NCI-H1436 (cell line): ENCODE measurements at regions not wholly inside any gene's neighbourhood (a gene's known extent, or its start where the extent isn't known, plus 50 kb on each side); places are given as distances from the start of the nearest gene placed in this dataset.
A peak's percentile ranks its signal among the peaks of the same experiment; 100 is the strongest.
"Not testable (repeated sequence)": the region's sequence is repeated elsewhere in the genome, so short reads cannot be mapped to it uniquely, and the experiment has no call there.

ENCODE experiments used
- DNase-seq: peaks from one replicate; lab custom pipeline; 2025; lab: John Stamatoyannopoulos, UW

DNA sequence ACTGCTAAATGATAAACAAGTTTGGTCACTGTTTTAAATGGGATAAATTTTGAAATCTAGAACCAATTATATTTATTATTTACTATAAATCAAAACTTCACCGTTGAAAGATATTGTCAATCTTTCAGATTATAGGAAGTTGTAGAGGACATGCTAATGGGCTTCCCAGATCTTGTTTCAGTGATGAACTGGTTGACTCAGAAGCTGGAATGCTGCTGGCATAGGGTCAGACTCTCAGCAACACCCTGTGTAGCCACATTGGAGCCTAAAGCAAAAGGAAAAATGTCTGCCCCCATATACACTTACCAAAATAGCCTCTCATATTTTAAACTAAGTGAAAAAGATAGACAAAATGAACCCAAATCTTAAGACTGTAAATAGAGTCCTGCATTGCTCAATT, 916.9 kb upstream of the SOX9 start:
- no peak for DNase-seq

DNA sequence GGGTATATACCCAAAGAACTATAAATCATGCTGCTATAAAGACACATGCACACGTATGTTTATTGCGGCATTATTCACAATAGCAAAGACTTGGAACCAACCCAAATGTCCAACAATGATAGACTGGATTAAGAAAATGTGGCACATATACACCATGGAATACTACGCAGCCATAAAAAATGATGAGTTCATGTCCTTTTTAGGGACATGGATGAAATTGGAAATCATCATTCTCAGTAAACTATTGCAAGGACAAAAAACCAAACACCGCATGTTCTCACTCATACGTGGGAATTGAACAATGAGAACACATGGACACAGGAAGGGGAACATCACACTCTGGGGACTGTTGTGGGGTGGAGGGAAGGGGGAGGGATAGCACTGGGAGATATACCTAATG, 914.9 kb upstream of the SOX9 start:
- not testable (repeated sequence) for DNase-seq

DNA sequence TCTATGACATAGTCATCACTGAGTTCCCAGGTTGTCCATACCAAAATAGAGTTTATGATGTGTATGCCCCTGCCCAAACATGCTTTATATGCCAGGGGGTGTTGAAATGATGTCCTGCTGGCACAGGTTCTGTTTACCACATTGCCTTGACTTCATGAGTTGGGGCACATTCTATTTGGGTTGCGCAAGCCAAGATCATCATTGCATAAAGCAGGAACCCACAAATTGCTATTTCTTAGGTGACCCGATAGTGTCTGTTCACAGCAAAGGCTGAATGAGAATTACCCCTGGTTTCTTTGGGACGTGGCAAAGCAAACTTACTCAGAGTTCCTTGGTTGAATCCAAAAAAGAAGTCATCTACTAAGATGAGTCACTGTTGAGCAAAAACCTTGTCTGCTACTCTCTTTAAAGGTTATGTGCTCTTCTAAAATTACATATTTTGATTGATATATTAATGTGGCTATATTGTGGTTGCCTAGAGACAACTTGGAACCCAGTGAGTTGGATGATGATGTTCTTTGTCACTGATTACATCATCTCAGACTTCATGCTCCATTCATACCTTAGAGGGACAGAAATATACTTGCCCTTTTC, 912.6 kb upstream of the SOX9 start:
- DNase-seq, result no peak

DNA sequence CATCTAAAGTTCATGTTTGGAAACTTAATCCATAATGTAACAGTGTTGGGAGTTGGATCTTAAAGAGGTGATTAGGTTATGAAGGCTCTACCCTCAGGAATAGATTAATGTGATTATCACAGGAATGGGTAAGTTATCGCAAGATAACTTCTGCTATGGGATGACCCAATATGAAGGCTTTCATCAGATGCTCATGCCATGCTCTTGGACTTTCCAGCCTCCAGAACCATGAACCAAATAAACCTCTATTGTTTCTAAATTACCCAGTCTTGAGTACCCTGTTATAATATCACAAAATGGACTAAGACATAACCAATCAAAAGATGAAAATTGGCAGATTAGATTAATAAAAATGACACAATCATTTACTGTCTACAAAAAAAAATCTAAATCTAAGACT, 906.9 kb upstream of the SOX9 start:
- no peak for DNase-seq

DNA sequence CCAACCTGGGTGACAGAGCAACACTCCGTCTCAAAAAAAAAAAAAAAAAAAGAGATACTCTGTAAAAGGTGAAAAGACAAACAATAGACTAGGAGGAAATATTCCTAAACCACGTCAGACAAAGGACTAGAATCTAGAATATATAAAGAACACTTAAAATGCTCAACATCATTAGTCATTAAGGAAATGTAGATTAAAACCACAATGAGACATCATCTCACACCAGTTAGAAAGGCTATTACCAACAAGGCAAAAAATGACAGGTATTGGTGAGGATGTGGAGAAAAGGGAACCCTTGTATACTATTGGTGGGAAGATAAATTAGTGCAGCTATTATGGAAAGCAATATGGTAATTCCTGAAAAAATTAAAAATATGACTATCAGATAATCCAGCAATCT, 903.1 kb upstream of the SOX9 start:
- DNase-seq, result no peak

DNA sequence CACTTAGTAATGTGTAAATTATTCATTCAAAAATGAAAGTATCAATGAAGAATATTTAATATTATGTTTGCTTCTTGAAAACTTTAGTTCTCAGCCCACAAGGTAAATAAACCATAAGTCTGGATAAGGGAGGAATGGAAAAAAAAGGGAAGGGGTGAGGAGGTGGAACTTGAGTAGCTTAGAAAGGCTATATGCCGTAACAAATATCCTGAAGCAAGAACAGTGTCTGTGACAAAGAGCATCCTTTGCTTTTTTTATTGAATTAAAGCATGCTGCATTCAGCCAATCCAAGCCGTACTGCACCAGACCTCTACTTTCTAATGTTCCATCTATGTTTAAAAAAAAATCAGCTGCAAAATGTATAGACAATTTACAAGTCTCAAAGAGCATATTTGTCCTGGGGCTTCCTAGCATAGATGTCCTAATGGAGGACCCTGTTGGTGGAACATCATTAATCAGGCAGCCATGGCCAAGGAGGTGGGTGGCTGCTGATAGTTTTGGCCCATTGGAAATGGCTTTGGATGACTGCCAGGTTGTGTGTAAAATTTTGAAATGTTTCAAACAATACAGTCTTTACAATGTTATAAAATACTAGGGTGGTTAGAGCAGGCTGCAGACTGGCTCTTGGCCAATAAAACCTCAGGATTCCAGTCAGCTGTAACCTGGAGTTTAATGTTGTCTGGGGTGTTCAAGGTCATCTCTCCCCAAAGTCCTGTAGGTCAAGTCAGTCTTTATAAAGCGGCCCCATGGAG, 895.8 kb upstream of the SOX9 start:
- DNase-seq, result no peak

DNA sequence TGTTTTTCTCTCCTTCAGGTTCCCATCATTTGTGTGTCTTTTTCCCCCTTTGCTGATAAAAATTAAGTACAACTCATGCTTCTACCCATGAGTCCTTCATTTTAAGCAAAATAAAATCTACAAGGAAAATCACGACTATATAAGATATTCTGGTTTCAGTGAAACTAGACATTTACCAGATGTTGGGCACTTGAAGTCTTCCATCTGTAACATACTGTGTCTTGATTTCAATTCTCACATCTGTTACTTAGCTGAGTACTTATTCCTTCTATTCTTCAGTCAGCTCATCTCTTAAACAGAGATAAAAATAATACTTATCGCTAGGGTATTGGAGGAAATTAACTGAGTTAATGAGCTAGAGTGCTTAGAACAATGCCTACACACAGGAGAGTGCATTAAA, 893.0 kb upstream of the SOX9 start:
- DNase-seq, result no peak

DNA sequence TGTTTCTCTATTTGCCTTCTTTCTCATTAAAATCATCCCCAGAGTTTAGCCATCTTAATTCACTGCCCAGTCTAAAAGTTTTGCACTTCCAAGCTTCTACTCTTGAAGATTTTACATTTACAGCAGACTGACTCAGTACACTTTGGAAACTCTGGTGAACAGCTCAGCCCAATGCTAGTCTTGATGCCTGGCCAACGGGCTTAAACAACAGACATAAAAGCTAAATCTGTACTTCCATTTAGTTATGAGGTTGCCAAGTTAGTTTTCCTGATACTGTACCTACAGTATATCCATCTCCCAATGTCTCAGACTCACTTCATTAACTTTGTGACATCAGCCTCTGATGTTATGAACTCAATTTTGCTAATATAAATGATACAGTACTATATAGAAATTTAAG, 891.8 kb upstream of the SOX9 start:
- DNase-seq, result no peak

DNA sequence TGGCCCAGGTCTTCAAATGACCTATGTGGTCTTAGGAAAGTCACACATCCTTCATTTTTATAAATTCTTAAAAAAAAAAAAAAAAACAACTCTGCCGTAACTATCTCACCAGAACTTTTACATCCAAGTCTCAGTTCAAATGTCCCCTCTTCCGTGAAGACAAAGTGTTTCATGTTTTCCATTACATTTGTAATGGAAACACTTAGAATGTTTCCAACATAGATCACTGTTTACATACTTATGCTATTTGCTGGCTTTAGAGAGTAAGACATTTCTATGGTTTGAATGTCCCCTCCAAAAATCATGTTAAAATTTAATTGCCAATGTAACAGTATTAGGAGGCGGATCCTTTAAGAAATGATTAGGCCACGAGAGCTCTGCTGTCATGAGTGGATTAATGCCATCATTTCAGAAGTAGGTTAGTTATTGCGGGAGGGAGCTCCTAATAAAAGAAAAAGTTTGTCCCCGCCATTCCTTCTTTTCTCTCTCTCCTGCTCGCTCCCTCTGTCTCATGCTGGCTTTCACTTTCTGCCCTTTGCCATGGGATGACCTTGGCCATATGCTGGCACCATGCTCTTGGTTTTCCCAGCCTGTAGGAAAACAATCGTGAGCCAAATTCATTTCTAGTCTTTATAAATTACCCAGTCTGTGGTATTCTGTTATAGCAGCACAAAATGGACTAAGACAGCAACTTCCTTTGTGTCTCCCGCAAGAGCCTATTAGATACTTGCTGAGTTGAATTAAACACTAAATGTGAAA, 887.8 kb upstream of the SOX9 start:
- DNase-seq, result no peak

DNA sequence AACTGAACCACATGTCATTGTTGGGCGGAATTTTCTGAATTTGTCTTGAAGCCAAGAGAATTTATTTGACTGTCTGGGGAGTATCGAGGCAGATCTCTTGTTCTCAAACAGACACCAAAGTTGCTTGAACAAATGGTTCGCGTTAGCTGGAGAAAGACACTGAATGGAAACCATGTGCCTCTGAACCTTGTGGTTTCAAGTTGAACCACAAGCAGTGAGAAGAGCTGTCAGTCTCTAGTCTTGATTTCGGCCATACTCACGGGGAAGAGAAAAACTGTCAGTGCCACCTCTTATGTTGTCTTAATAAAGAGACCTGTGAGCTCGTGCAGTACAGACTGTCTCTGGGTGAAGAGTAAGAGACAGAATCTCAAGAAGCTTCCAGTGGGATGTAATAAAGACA, 886.5 kb upstream of the SOX9 start:
- no peak for DNase-seq

DNA sequence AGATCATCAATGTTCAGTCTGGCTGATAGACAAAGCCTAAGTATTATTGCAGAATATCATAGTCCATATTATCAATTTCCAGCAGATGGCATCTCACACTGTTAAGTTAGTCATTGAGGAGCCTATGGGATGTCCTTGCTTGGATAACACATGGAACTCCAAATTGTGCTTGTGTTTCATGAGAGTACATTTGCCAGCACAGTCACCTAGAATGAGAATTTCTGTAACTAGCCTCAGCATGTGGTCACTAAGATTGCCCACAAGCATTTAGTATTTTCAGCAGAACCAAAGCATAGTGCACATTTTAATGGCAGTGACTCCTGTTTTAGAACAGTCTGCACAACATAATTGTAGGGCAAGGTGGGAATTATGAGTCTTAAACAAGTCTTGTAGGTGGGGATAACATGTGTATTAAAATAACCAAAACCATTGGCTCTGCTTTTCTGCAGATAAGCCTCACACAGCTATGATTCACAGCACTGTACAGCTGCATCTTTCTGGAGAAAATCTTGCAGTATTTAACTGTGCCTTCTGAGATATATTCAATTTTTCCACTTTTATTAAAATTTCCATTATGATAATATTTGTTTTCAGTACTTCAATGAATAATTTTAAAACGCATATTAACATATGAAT, 882.8 kb upstream of the SOX9 start:
- peak; percentile 42 for DNase-seq

DNA sequence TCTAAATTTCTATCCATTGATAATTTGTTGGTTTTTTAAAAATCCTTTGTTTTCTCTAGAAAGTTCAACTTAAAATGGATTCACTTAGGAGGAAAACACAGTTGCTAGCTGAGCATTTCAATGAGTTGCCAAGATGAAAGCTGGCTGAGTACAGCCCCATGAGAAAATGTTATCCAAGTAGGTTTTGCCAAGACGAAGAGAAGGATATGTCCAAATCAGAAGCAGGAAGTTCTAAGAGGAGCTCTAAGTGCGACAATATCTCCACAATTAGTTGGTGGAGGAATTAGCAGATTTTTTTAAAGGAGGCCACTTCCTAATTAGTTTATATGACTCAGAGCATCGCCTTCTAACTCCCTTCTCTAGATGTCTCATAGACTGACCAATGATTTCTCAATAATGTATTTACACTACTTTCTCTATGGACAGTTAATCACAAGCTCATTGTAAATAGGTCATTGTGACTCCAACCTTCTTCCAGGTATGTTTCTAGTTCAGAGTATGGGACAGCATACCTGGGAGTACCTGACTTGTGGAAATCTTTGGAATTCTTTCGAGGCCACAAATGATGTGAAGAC, 873.3 kb upstream of the SOX9 start:
- no peak for DNase-seq

DNA sequence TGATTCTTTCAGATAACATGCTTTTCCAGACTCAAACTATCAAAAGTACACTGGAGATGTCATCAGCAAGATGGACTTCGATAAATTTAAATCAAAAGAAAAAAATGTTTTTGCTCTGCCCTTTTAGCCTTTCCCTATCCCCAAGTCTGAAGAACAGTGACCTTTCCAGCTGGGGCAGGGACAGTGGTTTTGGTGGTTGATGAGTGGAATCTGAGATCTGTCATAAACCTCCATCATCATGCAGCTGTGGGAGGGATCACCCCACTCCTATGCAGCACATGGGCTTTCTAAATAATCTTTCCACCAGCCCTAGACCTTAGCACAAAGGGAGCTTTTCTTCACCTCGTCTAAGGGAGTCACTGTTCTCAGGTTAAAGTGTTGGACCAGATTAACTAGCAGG, 869.5 kb upstream of the SOX9 start:
- no peak for DNase-seq

DNA sequence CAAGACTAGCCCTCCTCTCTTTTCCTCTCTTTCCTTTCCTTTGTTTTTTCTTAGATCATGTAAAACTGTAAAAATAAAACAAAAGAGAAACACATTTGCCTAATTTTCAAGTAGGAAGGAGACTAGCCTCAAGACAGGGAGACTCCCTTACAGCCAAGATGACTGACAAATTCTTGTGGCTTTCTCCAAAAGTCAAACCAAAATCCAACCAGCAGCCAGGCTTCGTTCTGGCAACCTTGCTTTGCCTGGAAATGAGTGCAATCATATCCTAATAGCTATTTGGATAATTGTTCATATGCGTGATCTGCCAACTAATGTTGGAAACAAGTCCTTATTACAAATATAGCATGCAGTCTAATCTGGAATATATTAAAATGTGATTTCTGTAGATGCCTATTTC, 868.9 kb upstream of the SOX9 start:
- no peak for DNase-seq

DNA sequence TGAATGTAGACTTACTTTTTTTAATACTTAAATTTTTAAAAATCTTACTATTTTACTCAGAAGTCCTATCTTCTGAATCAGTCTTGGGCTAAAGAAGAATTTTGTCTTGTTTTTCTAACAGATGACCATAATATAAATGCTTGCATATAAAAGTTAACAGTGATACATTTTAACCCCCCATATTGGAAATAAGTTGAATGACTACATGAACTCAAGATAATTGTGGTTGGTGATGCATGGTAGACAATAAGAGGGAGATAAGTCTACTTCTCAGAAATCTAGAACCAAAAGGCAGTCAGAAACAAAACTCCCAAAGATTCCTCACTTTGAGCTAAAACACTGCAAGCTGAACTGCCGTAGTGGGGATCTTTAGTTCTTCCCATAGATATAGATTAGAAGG, 868.4 kb upstream of the SOX9 start:
- DNase-seq, result no peak

DNA sequence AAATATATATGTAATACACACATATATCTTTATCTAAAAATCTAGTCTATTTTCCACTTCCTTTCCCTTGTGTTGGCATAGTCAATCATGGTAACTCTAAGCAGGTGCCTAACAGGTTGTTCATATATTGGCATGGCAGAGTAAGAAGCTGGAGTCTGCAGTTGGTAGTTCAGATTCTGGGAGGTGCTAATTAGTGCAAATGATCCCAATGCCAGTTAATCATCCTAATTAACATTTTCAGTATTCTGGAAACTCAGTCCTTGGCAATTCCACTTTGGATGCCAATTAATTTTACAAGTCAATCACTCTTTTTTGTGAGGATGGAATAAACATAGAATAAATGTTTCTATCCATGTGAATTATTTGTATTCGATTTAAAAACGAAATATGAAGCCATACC, 863.7 kb upstream of the SOX9 start:
- DNase-seq, result no peak

DNA sequence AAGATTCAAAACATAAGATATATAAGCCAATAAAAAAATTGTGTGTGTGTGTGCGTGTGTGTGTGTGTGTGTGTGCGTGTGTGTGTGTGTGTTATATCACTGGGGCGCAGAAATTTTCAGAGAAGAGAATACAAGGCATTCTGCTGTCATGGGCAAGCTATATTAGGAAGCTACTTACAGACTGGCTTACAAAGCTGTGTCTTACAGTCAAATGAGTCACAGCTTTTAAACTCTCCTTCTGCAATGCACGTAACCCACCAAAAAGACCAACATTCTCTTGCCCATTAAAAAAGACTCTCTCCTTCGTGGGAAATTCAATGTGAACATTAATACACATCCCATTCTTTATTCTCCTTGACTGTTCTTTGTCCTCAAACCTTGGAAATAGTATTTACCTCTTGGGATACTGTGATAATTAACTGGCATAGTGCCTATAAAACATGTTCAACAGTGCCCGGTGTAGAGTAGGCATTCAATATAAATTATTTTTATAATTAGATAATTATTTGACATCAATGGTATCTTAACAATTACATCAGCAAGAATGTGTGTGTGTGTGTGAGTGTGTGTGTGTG, 860.4 kb upstream of the SOX9 start:
- DNase-seq, result no peak

DNA sequence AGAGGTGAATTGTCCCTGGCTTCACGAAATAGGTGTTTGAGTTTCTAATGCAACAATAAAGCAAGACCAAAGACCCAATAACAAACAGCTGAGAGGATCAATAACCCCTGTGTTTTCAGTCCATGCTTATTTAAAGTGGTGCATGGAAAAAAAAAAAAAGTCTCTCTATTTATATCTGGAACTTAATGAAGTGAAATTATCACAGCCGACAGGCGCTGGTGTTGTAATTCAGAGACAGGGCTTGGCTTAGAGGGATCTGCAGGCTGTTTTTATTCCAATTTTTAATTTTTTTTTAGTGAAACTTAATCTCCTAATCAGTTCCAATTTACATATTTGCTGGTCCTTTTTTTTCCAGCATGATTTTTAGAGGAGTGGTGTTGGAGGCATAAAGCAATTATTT, 858.2 kb upstream of the SOX9 start:
- DNase-seq, result no peak

DNA sequence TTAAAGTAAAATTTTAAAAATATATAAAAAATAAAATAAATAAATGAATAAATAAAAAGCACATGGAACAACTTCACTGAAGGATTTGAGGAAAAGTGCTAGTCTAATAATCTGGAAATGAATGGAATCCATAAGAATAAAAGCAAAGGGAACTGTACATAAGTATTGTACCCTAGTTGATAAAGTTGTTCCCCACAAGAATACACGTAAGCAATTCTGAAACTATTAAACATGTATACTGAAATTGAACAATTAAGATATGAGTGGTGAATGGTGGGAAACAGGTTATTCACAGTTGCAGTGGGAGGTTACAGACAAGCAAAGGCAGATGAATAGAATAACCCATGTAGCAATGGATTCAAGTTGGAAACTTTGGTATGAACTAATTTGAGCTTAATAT, 853.2 kb upstream of the SOX9 start:
- DNase-seq, result no peak

DNA sequence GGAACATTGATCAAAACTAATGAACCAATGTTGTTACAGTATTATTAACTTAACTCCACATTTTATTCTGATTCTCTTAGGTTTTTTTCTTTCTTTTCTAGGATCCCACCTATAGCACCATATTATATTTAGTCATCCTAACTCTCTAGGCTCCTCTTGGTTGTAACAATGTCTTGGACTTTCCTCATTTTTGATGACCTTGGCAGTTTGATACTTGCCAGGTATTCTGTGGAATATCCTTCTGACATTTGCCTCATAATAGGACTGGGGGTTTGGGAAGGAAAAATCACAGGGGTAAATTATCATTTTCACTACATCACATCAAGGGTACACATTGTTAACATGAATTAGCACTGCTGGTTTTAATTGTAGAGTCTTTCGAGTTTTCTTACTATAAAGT, 851.6 kb upstream of the SOX9 start:
- DNase-seq, result no peak

DNA sequence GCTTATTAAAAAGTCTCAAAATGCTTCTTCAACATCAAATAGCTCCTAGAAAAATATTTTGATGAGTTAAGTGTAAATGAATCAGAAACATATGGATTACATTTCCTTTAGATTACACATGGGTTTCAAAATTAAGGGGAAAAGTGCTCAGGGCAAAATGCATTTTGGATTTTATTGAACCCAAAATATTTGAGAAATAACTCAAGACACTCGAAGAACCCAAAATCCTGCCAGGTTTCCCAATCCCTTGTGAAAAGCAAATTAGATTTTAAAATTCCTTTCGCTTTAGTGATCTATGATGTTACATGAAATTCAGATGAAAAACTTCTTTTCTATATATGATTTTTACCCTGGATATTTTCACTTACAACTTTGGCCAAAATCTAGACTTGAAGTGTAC, 847.4 kb upstream of the SOX9 start:
- no peak for DNase-seq

DNA sequence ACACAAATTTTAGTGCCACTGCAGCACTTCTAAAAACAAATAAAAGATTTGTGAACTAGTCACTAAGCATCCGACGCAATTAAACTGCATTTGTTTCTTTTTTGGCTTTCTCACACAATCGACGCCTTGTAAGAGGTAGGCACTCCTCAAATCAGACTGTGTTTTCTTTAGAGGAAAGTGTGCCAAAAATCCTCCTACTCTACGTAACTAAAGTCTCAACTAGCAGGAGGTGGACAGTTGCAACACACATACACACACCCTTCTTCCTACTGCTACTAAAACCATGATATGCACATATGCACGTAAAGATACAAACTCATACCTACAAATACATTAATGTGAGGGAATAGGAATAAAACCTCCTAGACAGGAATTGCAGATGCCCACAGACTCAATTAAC, 844.7 kb upstream of the SOX9 start:
- DNase-seq, result no peak
